ENCODE measurements at regions not wholly inside any gene's neighbourhood (a gene's known extent, or its start where the extent isn't known, plus 50 kb on each side); places are given as distances from the start of the nearest gene placed in this dataset.

DNA sequence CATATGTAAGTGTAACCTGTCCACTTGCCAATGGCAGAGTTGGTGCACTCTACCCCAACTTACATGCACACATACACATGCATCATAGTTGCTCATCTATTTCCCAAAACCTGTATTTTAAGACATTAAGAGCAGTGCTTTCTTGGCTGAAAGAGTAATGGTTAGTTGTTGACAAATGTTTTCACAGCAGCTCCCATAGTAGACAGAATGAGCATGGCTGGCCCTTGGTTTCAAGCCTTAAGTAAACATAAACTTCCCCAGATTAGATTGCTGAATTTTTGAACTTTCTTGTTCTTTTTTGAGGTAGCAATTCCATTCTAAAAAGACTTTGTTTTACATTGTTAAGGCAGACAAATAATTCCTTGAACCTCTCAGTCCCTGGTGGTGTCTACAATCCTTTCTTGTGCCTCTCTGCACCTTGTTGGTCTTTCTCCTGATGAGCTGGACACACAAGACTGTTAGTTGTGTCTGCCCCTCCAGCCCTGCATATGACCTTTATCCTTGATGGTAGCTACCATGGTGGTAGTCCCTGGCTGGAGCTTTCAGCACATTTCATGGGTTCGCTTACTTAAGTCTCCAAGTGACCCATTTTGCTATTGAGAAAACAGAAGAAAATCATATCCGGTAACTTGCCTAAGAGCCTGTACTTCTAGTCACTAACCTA, 580.1 kb upstream of the ID2 start:
- WGBS (ENCODE audit: extremely low coverage, insufficient read length, low lambda C conversion rate) = no CpG with 5 or more reads among the region's 2 CpGs
- TF ChIP-seq, protein P1, sequence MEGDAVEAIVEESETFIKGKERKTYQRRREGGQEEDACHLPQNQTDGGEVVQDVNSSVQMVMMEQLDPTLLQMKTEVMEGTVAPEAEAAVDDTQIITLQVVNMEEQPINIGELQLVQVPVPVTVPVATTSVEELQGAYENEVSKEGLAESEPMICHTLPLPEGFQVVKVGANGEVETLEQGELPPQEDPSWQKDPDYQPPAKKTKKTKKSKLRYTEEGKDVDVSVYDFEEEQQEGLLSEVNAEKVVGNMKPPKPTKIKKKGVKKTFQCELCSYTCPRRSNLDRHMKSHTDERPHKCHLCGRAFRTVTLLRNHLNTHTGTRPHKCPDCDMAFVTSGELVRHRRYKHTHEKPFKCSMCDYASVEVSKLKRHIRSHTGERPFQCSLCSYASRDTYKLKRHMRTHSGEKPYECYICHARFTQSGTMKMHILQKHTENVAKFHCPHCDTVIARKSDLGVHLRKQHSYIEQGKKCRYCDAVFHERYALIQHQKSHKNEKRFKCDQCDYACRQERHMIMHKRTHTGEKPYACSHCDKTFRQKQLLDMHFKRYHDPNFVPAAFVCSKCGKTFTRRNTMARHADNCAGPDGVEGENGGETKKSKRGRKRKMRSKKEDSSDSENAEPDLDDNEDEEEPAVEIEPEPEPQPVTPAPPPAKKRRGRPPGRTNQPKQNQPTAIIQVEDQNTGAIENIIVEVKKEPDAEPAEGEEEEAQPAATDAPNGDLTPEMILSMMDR (conservative IDR thresholded peaks at IDR 0.05) = no peak
- H2AFZ ChIP-seq (ENCODE audit: low read length) = no peak overlapping the region

More for the DNA sequence above, 580.1 kb upstream of the ID2 start:
- H3K36me3 Mint-ChIP-seq (ENCODE audit: insufficient read depth in 1 of 3, low read depth in 3 of 3) = no peaks in the 10 kb centered on the region; a peak in 2 of 7 replicates
- H4K20me1 ChIP-seq (ENCODE audit: control insufficient read depth, insufficient read depth, insufficient read length) = no peaks in the 10 kb centered on the region
- no peak overlapping the region for H2AK5ac ChIP-seq (ENCODE audit: insufficient read length, low read length)
- no peak overlapping the region for H4K91ac ChIP-seq (ENCODE audit: insufficient read length, low read depth, low read length)
- no peak overlapping the region for H2BK12ac ChIP-seq (ENCODE audit: insufficient read length, low read depth, low read length)
- no peak overlapping the region for H3K4me3 Mint-ChIP-seq
- no peak overlapping the region for H4K5ac ChIP-seq (ENCODE audit: insufficient read length, low read depth, low read length)
- no peaks in the 10 kb centered on the region for H3K23me2 ChIP-seq (ENCODE audit: insufficient read length, low read depth, low read length, poor library complexity, severe bottlenecking)
- no peak overlapping the region for H3T11ph ChIP-seq (ENCODE audit: low read length)
- H2BK15ac ChIP-seq (ENCODE audit: low read depth, low read length) = no peak overlapping the region
- H2BK5ac ChIP-seq (ENCODE audit: insufficient read length, low read length) = no peak overlapping the region
- H3K9ac ChIP-seq (ENCODE audit: extremely low read depth, insufficient read length, low read length) = no peak overlapping the region
- no peak for DNase-seq
- H3K4me1 Mint-ChIP-seq = no peaks in the 10 kb centered on the region
- no peak overlapping the region for H4K8ac ChIP-seq (replicated peaks; ENCODE audit: insufficient read length, low read depth, low read length)
- no peak overlapping the region for H3K27ac ChIP-seq (ENCODE audit: insufficient read length, low read depth, low read length)
- H3K4me1 ChIP-seq (ENCODE audit: insufficient read depth, low read length) = no peaks in the 10 kb centered on the region
- no peak overlapping the region for H3K56ac ChIP-seq (ENCODE audit: insufficient read length, low read depth, low read length)
- no peak overlapping the region for H3K4me2 ChIP-seq (ENCODE audit: insufficient read depth, insufficient read length, low read length)
- H2BK20ac ChIP-seq (ENCODE audit: low read depth, low read length, poor library complexity, severe bottlenecking) = no peak overlapping the region
- H3K79me2 ChIP-seq (ENCODE audit: insufficient read depth, low read length) = no peaks in the 10 kb centered on the region
- no peaks in the 10 kb centered on the region for H3K9me3 ChIP-seq (ENCODE audit: control insufficient read depth, low read depth, low read length)
- no peak overlapping the region for H3K14ac ChIP-seq (ENCODE audit: insufficient read depth, low read length)
- no peak overlapping the region for H3K23ac ChIP-seq (ENCODE audit: insufficient read length, low read depth, low read length)
- no peak overlapping the region; a peak in 1 of 7 replicates for H3K27ac Mint-ChIP-seq
- H3K27me3 ChIP-seq (ENCODE audit: insufficient read depth, low read length) = no peaks in the 10 kb centered on the region
- no peaks in the 10 kb centered on the region for H3K79me1 ChIP-seq (ENCODE audit: insufficient read depth, low read depth, low read length, poor library complexity, severe bottlenecking)
- no peak overlapping the region for H2BK120ac ChIP-seq (ENCODE audit: low read depth, low read length, poor library complexity, severe bottlenecking)
- H3K9me3 Mint-ChIP-seq = peaks cover 0 to 4% of the 10 kb centered on the region in 2 experiments; a peak in 3 of 5 replicates
- peaks cover 3% of the 10 kb centered on the region for H3K27me3 Mint-ChIP-seq (ENCODE audit: low read depth)
- H3K18ac ChIP-seq (ENCODE audit: insufficient read length, low read depth, low read length) = no peak overlapping the region
- H3K4ac ChIP-seq (ENCODE audit: low read depth, low read length) = no peak overlapping the region

Measured in H9 (cell line).